ENCODE measurements at regions not wholly inside any gene's neighbourhood (a gene's known extent, or its start where the extent isn't known, plus 50 kb on each side); places are given as distances from the start of the nearest gene placed in this dataset.

- no peak for TF ChIP-seq IRF3 (IDR thresholded peaks at IDR 0.05; ENCODE audit: low read depth, low read length)
- TF ChIP-seq FOXJ3 (CRISPR knock-in tag; IDR thresholded peaks at IDR 0.05) = no peak
- TF ChIP-seq YY1 (IDR thresholded peaks at IDR 0.05; ENCODE audit: low read depth) = no peak
- TF ChIP-seq TAF1 (IDR thresholded peaks at IDR 0.05; ENCODE audit: borderline replicate concordance, low read depth, low read length) = no peak
- TF ChIP-seq MEF2A (IDR thresholded peaks at IDR 0.05; ENCODE audit: borderline replicate concordance, low read depth) = no peak
- no peak for TF ChIP-seq SMC3 (IDR thresholded peaks at IDR 0.05; ENCODE audit: low read depth, low read length)
- TF ChIP-seq SIN3A (IDR thresholded peaks at IDR 0.05; ENCODE audit: borderline replicate concordance, low read depth, low read length) = no peak
Measured at GRCh38 chr14:96997996-96998395, 200.8 kb downstream of the VRK1 start (continued).

GRCh38 chr14:96999654-97000155 is 202.5 kb downstream of the VRK1 start:
- Histone ChIP-seq H3K4me1 (ENCODE audit: control insufficient read depth in 1 of 2, insufficient read depth in 2 of 2, low read depth in 1 of 2, low read length in 1 of 2) (peaks cover 0 to 7% of the 10 kb centered on the region in 2 experiments; a peak in 1 of 4 replicates), H3F3A (replicated peaks; ENCODE audit: insufficient read depth) (no peaks in the 10 kb centered on the region), H2AFZ (ENCODE audit: low read depth) (no peak overlapping the region), H3K27ac (ENCODE audit: low read depth in 2 of 2, low read length in 1 of 2) (no peak overlapping the region), H3K36me3 (replicated peaks in 1 of 2; ENCODE audit: control insufficient read depth in 1 of 2, insufficient read depth in 2 of 2, low read length in 1 of 2) (no peaks in the 10 kb centered on the region), H4K20me1 (ENCODE audit: insufficient read depth) (no peaks in the 10 kb centered on the region), H3K9me3 (no peaks in the 10 kb centered on the region), H3K9me2 (no peaks in the 10 kb centered on the region), H3K4me3 (ENCODE audit: low read depth in 2 of 2, low read length in 1 of 2) (no peak overlapping the region), H3K27me3 (ENCODE audit: insufficient read depth) (no peaks in the 10 kb centered on the region), H3K79me2 (ENCODE audit: insufficient read depth) (no peaks in the 10 kb centered on the region), H3K4me2 (no peak overlapping the region), H3K9ac (no peak overlapping the region)
- no peak for DNase-seq
- WGBS (ENCODE audit: low lambda C conversion rate) = 18% methylated on average over 1 of the region's 1 CpG
- CTCF ChIA-PET = no interaction called here
- TF ChIP-seq FOXJ3 (CRISPR knock-in tag; IDR thresholded peaks at IDR 0.05) (no peak), SIN3A (IDR thresholded peaks at IDR 0.05; ENCODE audit: borderline replicate concordance, low read depth, low read length) (no peak), REST (IDR thresholded peaks at IDR 0.05; ENCODE audit: low read depth, low read length) (no peak), CTCF (IDR thresholded peaks at IDR 0.05) (no peak), YY1 (IDR thresholded peaks at IDR 0.05; ENCODE audit: low read depth) (no peak), PBX3 (IDR thresholded peaks at IDR 0.05) (no peak), MXI1 (IDR thresholded peaks at IDR 0.05; ENCODE audit: low read depth, low read length) (no peak), RFX5 (IDR thresholded peaks at IDR 0.05; ENCODE audit: low read length) (no peak), RCOR1 (IDR thresholded peaks at IDR 0.05; ENCODE audit: low read length) (no peak)
- TF ChIP-seq, protein P1, sequence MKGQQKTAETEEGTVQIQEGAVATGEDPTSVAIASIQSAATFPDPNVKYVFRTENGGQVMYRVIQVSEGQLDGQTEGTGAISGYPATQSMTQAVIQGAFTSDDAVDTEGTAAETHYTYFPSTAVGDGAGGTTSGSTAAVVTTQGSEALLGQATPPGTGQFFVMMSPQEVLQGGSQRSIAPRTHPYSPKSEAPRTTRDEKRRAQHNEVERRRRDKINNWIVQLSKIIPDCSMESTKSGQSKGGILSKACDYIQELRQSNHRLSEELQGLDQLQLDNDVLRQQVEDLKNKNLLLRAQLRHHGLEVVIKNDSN (IDR thresholded peaks at IDR 0.05; ENCODE audit: borderline replicate concordance, low read depth) = no peak
- TF ChIP-seq, protein P2, sequence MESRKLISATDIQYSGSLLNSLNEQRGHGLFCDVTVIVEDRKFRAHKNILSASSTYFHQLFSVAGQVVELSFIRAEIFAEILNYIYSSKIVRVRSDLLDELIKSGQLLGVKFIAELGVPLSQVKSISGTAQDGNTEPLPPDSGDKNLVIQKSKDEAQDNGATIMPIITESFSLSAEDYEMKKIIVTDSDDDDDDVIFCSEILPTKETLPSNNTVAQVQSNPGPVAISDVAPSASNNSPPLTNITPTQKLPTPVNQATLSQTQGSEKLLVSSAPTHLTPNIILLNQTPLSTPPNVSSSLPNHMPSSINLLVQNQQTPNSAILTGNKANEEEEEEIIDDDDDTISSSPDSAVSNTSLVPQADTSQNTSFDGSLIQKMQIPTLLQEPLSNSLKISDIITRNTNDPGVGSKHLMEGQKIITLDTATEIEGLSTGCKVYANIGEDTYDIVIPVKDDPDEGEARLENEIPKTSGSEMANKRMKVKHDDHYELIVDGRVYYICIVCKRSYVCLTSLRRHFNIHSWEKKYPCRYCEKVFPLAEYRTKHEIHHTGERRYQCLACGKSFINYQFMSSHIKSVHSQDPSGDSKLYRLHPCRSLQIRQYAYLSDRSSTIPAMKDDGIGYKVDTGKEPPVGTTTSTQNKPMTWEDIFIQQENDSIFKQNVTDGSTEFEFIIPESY (IDR thresholded peaks at IDR 0.05; ENCODE audit: borderline replicate concordance, low read depth) = no peak
- TF ChIP-seq, protein P3, sequence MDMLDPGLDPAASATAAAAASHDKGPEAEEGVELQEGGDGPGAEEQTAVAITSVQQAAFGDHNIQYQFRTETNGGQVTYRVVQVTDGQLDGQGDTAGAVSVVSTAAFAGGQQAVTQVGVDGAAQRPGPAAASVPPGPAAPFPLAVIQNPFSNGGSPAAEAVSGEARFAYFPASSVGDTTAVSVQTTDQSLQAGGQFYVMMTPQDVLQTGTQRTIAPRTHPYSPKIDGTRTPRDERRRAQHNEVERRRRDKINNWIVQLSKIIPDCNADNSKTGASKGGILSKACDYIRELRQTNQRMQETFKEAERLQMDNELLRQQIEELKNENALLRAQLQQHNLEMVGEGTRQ (IDR thresholded peaks at IDR 0.05; ENCODE audit: borderline replicate concordance, low read depth, low read length) = no peak
- POLR2A ChIA-PET = no interaction called here

Measured in SK-N-SH (cell line).